Epithelial cell of proximal tubule (primary cell): ENCODE measurements at regions not wholly inside any gene's neighbourhood (a gene's known extent, or its start where the extent isn't known, plus 50 kb on each side); places are given as distances from the start of the nearest gene placed in this dataset.

ENCODE experiments used
- DNase-seq: peaks from one replicate; pipeline ENCODE4 v3.0.0-alpha.2; 2011; ENCODE audit warnings: low read depth
- H3K4me3 ChIP-seq: 2 replicates; pipeline ENCODE4 v1.5.1; 2011; ENCODE audit warnings: low read depth, mild to moderate bottlenecking, low read length
- TF ChIP-seq, protein P1 (sequence below): conservative IDR thresholded peaks from 2 replicates; pipeline ENCODE4 v1.5.1; 2012; ENCODE audit warnings: low read depth, mild to moderate bottlenecking, low read length

DNA sequence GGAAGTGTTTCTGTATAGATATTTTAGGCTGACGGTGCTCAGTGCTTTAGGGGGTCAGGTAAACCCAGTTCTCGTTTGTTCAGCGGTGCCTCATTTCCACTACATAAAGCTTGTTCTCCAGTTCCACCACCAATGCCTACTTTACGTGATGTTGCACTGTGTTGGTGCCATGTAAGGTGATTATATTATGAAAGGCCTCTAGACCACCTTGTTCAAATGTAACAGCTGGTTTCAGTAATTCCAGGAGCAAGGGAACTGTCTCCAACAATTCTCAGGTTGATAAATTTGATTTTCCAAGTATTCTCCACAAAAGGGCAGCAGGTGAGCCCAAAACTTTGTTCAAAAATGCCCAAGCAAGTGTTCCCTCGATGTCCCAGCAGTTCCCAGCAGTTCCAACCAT lies 83.7 kb upstream of the SEPTIN5 start:
- DNase-seq, result no peak
- TF ChIP-seq, protein P1, sequence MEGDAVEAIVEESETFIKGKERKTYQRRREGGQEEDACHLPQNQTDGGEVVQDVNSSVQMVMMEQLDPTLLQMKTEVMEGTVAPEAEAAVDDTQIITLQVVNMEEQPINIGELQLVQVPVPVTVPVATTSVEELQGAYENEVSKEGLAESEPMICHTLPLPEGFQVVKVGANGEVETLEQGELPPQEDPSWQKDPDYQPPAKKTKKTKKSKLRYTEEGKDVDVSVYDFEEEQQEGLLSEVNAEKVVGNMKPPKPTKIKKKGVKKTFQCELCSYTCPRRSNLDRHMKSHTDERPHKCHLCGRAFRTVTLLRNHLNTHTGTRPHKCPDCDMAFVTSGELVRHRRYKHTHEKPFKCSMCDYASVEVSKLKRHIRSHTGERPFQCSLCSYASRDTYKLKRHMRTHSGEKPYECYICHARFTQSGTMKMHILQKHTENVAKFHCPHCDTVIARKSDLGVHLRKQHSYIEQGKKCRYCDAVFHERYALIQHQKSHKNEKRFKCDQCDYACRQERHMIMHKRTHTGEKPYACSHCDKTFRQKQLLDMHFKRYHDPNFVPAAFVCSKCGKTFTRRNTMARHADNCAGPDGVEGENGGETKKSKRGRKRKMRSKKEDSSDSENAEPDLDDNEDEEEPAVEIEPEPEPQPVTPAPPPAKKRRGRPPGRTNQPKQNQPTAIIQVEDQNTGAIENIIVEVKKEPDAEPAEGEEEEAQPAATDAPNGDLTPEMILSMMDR, result no peak
- no peak overlapping the region for H3K4me3 ChIP-seq

DNA sequence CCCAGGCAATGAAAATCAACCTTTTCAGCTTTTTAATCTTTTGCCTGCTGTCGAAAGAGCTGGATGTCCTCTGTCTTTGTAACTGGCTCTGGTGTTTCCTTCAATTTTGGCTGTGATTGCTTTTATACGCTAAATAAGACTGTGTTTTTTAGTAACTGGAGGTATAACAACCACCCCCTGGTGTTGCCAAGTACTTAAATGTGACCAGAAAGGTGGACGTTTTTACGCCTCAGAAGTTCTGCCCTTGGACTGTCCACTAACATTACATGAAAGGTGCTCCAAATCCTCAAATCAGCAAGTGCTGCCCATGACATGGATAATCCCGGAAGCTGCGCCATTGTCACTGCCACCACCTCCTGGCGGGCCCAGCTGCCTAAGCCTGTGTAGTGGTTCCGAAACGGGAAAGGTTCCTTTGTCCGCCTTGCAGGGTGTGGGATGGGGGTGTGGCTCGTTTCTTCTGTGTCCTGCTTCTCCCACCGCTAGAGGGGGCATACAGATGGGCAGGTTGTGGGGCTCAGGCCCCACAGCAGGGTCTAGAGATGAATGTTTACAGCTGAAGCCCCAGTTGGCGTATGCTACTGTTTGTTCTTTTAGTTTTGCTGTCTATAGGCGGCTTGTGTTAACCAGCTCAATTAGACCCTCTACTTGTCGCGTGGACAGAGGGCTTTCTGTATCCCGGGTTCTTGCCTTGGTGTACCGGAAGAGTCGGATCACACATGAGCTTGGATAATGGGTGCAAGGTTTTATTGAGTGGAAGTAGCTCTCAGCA lies 82.2 kb upstream of the SEPTIN5 start:
- TF ChIP-seq, protein P1, result peak; percentile 59
- no peak for DNase-seq
- H3K4me3 ChIP-seq, result no peak overlapping the region

DNA sequence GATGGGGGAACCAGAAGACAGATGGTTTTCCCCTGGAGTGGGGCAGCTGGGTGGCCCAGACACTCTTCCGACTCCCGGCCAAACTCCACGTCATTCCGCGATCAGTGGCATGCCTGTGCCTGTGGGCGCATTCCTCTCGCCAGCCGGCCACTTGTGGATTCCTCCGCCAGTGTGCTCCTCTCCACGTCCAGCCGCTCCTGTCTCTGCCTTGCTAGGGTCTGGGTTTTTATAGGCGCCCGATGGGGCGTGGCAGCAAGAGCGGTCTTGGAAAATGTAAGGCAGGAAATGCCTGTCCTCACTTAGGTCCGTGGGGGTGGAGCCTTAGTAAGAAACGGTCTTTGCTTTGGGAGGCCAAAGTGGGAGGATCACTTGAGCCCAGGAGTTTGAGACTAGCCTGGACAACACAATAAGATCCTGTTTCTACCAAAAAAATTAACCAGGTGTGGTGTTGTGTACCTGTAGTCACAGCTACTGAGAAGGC lies 81.6 kb upstream of the SEPTIN5 start:
- TF ChIP-seq, protein P1, result no peak
- no peak overlapping the region for H3K4me3 ChIP-seq
- DNase-seq, result no peak

GRCh38 chr22:19634226-19634975 lies 79.9 kb upstream of the SEPTIN5 start:
- no peak for DNase-seq
- H3K4me3 ChIP-seq, result no peak overlapping the region
- TF ChIP-seq, protein P1, result no peak

- no peak overlapping the region for H3K4me3 ChIP-seq
- DNase-seq, result no peak
- TF ChIP-seq, protein P1, result no peak
Observed at GRCh38 chr22:19635644-19636043, 78.7 kb upstream of the SEPTIN5 start.

- DNase-seq, result no peak
- TF ChIP-seq, protein P1, result no peak
- H3K4me3 ChIP-seq, result no peak overlapping the region
Observed at GRCh38 chr22:19636696-19637407, 77.5 kb upstream of the SEPTIN5 start.
